HG02852 (cell line): ENCODE measurements at regions not wholly inside any gene's neighbourhood (a gene's known extent, or its start where the extent isn't known, plus 50 kb on each side); places are given as distances from the start of the nearest gene placed in this dataset.

Experiments used
- ATAC-seq: cut with Tn5 transposase; IDR thresholded peaks from one replicate; pipeline ENCODE4 v1.9.1; 2021; ENCODE audit warnings: mild to moderate bottlenecking, moderate library complexity; ENCODE audit not compliant: unreplicated experiment

GRCh38 chr12:93042283-93042682 is 113.2 kb upstream of the EEA1 start:
- ATAC-seq = no peak

- no peak for ATAC-seq
Observed at GRCh38 chr12:93042684-93043083, 113.6 kb upstream of the EEA1 start.

- ATAC-seq = no peak
Observed at GRCh38 chr12:93043192-93043876, 114.2 kb upstream of the EEA1 start.

- no peak for ATAC-seq
Observed at GRCh38 chr12:93043877-93044209, 114.7 kb upstream of the EEA1 start.

GRCh38 chr12:93047118-93047517 is 118.0 kb upstream of the EEA1 start:
- no peak for ATAC-seq

- no peak for ATAC-seq
Observed at GRCh38 chr12:93048656-93049055, 119.6 kb upstream of the EEA1 start.

- ATAC-seq = no peak
Observed at GRCh38 chr12:93050026-93050747, 121.1 kb upstream of the EEA1 start.

GRCh38 chr12:93050748-93051081 is 121.6 kb upstream of the EEA1 start:
- ATAC-seq = no peak

- no peak for ATAC-seq
Observed at GRCh38 chr12:93054021-93054420, 124.9 kb upstream of the EEA1 start.

- ATAC-seq = no peak
Observed at GRCh38 chr12:93055221-93055620, 126.1 kb upstream of the EEA1 start.

- ATAC-seq = no peak
Observed at GRCh38 chr12:93056971-93057535, 128.0 kb upstream of the EEA1 start.

- ATAC-seq = no peak
Observed at GRCh38 chr12:93058280-93058679, 129.2 kb upstream of the EEA1 start.

GRCh38 chr12:93059288-93059687 is 130.2 kb upstream of the EEA1 start:
- no peak for ATAC-seq

GRCh38 chr12:93059925-93060665 is 131.0 kb upstream of the EEA1 start:
- peak; percentile 98 for ATAC-seq

GRCh38 chr12:93060666-93061472 is 131.8 kb upstream of the EEA1 start:
- peak; percentile 42 for ATAC-seq

- ATAC-seq = no peak
Observed at GRCh38 chr12:93061473-93062419, 132.7 kb upstream of the EEA1 start.

GRCh38 chr12:93065896-93066295 is 136.8 kb upstream of the EEA1 start:
- ATAC-seq = no peak

- no peak for ATAC-seq
Observed at GRCh38 chr12:93072340-93072739, 143.2 kb upstream of the EEA1 start.

GRCh38 chr12:93073324-93073723 is 144.2 kb upstream of the EEA1 start:
- no peak for ATAC-seq

- ATAC-seq = no peak
Observed at GRCh38 chr12:93078059-93078458, 149.0 kb upstream of the EEA1 start.
